A673 (cell line): ENCODE measurements at regions not wholly inside any gene's neighbourhood (a gene's known extent, or its start where the extent isn't known, plus 50 kb on each side); places are given as distances from the start of the nearest gene placed in this dataset.

Experiments
- BruUV-seq: library from RNA; stranded (reverse); fragments of 400-500 nt; replicated peaks from 2 replicates; lab custom pipeline; 2021; lab: Mats Ljungman, UMichigan
- CTCF ChIA-PET: fragments of 300-600 bp; sonication (Branson Sonifier 250); formaldehyde crosslinking; loops from one replicate; lab custom pipeline; 2022; ENCODE audit warnings: antibody characterized with exemption; lab: Charles Lee
- POLR2A ChIA-PET: fragments of 300-600 bp; sonication (Branson Sonifier 250); formaldehyde crosslinking; loops from one replicate; lab custom pipeline; 2022; ENCODE audit warnings: antibody characterized with exemption; ENCODE audit not compliant: low non-redundant PET; lab: Charles Lee
- DNase-seq: peaks from one replicate; pipeline ENCODE4 v3.0.0-alpha.2; 2015; ENCODE audit warnings: low spot score
- H3K27ac ChIP-seq: fragments of 200-600 bp; sonication (generic); 2 replicates; pipeline ENCODE4 v1.5.1; 2016; ENCODE audit warnings: mixed run types, low read depth, mild to moderate bottlenecking, mixed read lengths, antibody characterized with exemption, low read length; ENCODE audit not compliant: poor library complexity, severe bottlenecking
- H3K27me3 ChIP-seq: fragments of 200-600 bp; sonication (generic); replicated peaks from 2 replicates; pipeline ENCODE4 v1.6.1; 2017; ENCODE audit warnings: mixed run types, low read depth, mild to moderate bottlenecking, mixed read lengths, antibody characterized with exemption, low read length; ENCODE audit not compliant: insufficient read depth, poor library complexity
- H3K36me3 ChIP-seq: fragments of 200-600 bp; sonication (generic); 2 replicates; pipeline ENCODE4 v1.6.1; 2016; ENCODE audit warnings: mixed run types, mild to moderate bottlenecking, mixed read lengths, antibody characterized with exemption, low read length; ENCODE audit not compliant: insufficient read depth, poor library complexity, severe bottlenecking
- H3K4me1 ChIP-seq: fragments of 200-600 bp; sonication (generic); 2 replicates; pipeline ENCODE4 v1.6.1; 2017; ENCODE audit warnings: mixed run types, mild to moderate bottlenecking, mixed read lengths, antibody characterized with exemption, low read length; ENCODE audit not compliant: insufficient read depth, poor library complexity, severe bottlenecking
- H3K4me3 ChIP-seq: fragments of 200-600 bp; sonication (generic); 2 replicates; pipeline ENCODE4 v1.5.1; 2016; ENCODE audit warnings: low read depth, mixed run types, mild to moderate bottlenecking, mixed read lengths, low read length; ENCODE audit not compliant: poor library complexity, severe bottlenecking
- H3K9me3 ChIP-seq: fragments of 200-600 bp; sonication (generic); 2 replicates; pipeline ENCODE4 v1.6.1; 2016; ENCODE audit warnings: mixed run types, low read depth, mild to moderate bottlenecking, mixed read lengths, antibody characterized with exemption, low read length; ENCODE audit not compliant: poor library complexity, severe bottlenecking
- EZH2 ChIP-seq: fragments of 200-600 bp; sonication (generic); IDR thresholded peaks from 2 replicates; pipeline ENCODE4 v1.6.1; 2017; ENCODE audit warnings: borderline replicate concordance, low read depth, mild to moderate bottlenecking, mixed read lengths, antibody characterized with exemption, low read length; ENCODE audit not compliant: poor library complexity, severe bottlenecking
- intact Hi-C: fragments of 100-400 bp; cut with micrococcal nuclease; formaldehyde crosslinking; loops from one replicate; pipeline ENCODE4 v1.10.0; 2022; ENCODE audit not compliant: unreplicated experiment
- TF ChIP-seq, protein P1 (sequence below): fragments of 300-800, 200-600 bp; sonication (generic); conservative IDR thresholded peaks from 2 replicates; pipeline ENCODE4 v1.5.1; 2017; ENCODE audit warnings: low read depth, mild to moderate bottlenecking, antibody characterized with exemption, low read length, moderate library complexity, mixed read lengths

DNA sequence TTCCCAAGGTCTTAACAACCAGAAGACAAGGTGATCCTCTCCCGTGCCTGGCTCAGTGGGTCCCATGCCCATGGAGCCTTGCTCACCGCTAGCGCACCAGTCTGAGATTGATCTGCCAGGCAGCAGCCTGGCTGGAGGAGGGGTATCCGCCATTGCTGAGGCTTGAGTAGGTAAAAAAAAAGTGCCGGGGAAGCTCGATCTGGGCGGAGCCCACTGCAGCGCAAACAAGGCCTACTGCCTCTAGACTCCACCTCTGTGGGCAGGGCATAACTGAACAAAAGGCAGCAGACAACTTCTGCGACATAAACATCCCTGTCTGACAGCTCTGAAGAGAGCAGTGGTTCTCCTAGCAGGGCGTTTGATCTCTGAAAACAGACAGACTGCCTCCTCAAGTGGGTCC lies 104.0 kb downstream of the C14orf39 start:
- CTCF ChIA-PET = no interaction called here
- no peak overlapping the region for H3K4me3 ChIP-seq

More for the DNA sequence above, 104.0 kb downstream of the C14orf39 start:
- no peaks in the 10 kb centered on the region for H3K36me3 ChIP-seq
- TF ChIP-seq, protein P1, sequence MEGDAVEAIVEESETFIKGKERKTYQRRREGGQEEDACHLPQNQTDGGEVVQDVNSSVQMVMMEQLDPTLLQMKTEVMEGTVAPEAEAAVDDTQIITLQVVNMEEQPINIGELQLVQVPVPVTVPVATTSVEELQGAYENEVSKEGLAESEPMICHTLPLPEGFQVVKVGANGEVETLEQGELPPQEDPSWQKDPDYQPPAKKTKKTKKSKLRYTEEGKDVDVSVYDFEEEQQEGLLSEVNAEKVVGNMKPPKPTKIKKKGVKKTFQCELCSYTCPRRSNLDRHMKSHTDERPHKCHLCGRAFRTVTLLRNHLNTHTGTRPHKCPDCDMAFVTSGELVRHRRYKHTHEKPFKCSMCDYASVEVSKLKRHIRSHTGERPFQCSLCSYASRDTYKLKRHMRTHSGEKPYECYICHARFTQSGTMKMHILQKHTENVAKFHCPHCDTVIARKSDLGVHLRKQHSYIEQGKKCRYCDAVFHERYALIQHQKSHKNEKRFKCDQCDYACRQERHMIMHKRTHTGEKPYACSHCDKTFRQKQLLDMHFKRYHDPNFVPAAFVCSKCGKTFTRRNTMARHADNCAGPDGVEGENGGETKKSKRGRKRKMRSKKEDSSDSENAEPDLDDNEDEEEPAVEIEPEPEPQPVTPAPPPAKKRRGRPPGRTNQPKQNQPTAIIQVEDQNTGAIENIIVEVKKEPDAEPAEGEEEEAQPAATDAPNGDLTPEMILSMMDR = no peak
- TF ChIP-seq EZH2 = no peak
- H3K27me3 ChIP-seq = no peaks in the 10 kb centered on the region
- POLR2A ChIA-PET = no interaction called here
- H3K9me3 ChIP-seq = no peaks in the 10 kb centered on the region
- no TSS peak for BruUV-seq
- DNase-seq = no peak
- no peak overlapping the region for H3K27ac ChIP-seq
- intact Hi-C loops = no loop called here
- H3K4me1 ChIP-seq = no peaks in the 10 kb centered on the region
